ENCODE measurements at regions not wholly inside any gene's neighbourhood (a gene's known extent, or its start where the extent isn't known, plus 50 kb on each side); places are given as distances from the start of the nearest gene placed in this dataset.

DNA sequence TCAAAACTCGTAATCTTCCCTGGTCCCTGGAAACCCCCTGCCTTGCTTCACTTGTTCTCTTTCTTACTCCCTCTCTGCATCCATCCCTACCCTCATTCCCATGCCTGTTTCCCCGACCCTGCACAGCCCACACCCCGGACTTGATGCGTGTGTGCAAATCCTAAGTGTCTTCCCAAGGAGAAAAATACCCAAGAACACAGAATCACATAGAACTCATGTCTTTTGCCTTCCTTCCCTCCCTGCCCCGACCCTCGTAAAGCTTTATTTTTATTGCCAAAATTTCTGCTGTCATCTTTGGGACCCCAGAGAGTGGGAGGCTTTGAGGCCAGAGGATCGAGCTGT, 169.6 kb upstream of the PMEPA1 start:
- intact Hi-C loops (cut with micrococcal nuclease): no loop called here
- no peak overlapping the region for H3K4me3 Mint-ChIP-seq
- no peak for DNase-seq (ENCODE audit: low spot score)
- H3K27me3 Mint-ChIP-seq (ENCODE audit: insufficient read depth): no peaks in the 10 kb centered on the region
- no peaks in the 10 kb centered on the region for H3K36me3 Mint-ChIP-seq (ENCODE audit: low read depth)
- H3K4me1 Mint-ChIP-seq (ENCODE audit: low read depth): no peaks in the 10 kb centered on the region
- no peaks in the 10 kb centered on the region for H3K9me3 Mint-ChIP-seq
- no peak overlapping the region for H3K27ac Mint-ChIP-seq

DNA sequence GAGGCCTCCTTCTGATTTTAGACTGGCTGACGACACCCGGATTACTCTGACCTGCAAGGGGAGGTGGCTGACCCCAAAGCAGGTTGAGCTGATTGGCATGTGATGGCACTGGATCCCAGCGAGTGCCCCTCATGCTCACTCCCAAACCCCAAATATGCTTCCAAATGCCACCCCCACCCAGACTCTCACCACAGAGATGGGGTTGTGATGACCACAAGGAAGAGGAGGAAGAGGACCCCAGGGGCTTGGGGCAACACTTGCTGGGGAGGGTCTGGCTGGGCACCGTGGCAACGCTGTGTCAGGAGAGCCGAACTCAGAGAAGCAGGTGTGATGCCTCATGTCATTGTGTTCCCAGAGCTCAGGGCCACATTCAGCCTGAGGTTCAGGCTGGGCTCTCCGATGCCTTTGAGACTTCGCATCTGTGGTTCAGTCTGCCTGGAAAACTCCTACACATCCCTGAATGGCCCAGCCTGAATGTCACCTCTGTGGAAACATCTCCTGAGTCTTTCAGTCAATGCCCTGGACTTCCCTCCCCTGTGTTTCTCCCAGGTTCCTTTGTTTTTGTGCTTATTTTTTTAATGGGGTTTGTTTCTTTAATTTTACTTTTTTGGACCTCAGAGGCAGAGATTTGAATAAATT, 169.1 kb upstream of the PMEPA1 start:
- no peak overlapping the region for H3K4me3 Mint-ChIP-seq
- no peak for DNase-seq (ENCODE audit: low spot score)
- no peaks in the 10 kb centered on the region for H3K36me3 Mint-ChIP-seq (ENCODE audit: low read depth)
- H3K27ac Mint-ChIP-seq: no peak overlapping the region
- H3K27me3 Mint-ChIP-seq (ENCODE audit: insufficient read depth): no peaks in the 10 kb centered on the region
- no peaks in the 10 kb centered on the region for H3K4me1 Mint-ChIP-seq (ENCODE audit: low read depth)
- no peaks in the 10 kb centered on the region for H3K9me3 Mint-ChIP-seq
- intact Hi-C loops (cut with micrococcal nuclease): no loop called here

DNA sequence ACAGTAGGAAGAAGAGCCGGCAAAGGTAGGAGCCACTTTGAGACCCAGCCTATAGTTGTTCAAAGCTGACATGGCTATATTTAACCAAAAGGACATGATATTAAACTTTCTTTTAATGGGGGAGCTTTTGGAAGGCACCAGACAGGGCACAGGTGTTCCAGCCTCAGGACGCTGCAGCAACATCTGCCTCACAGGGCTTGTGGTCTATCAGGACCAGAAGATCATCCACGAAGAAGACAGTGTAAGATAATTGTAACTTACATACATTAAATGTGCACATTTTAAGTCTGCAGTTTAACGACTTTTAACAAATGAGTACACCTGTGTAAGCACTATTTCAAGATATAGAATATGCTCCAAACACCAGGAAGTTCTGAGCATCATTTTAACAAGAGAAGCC, 168.2 kb upstream of the PMEPA1 start:
- H3K36me3 Mint-ChIP-seq (ENCODE audit: low read depth): no peaks in the 10 kb centered on the region
- no peaks in the 10 kb centered on the region for H3K4me1 Mint-ChIP-seq (ENCODE audit: low read depth)
- no peak overlapping the region for H3K4me3 Mint-ChIP-seq
- DNase-seq (ENCODE audit: low spot score): no peak
- no peak overlapping the region for H3K27ac Mint-ChIP-seq
- no peaks in the 10 kb centered on the region for H3K27me3 Mint-ChIP-seq (ENCODE audit: insufficient read depth)
- intact Hi-C loops (cut with micrococcal nuclease): no loop called here
- no peaks in the 10 kb centered on the region for H3K9me3 Mint-ChIP-seq

DNA sequence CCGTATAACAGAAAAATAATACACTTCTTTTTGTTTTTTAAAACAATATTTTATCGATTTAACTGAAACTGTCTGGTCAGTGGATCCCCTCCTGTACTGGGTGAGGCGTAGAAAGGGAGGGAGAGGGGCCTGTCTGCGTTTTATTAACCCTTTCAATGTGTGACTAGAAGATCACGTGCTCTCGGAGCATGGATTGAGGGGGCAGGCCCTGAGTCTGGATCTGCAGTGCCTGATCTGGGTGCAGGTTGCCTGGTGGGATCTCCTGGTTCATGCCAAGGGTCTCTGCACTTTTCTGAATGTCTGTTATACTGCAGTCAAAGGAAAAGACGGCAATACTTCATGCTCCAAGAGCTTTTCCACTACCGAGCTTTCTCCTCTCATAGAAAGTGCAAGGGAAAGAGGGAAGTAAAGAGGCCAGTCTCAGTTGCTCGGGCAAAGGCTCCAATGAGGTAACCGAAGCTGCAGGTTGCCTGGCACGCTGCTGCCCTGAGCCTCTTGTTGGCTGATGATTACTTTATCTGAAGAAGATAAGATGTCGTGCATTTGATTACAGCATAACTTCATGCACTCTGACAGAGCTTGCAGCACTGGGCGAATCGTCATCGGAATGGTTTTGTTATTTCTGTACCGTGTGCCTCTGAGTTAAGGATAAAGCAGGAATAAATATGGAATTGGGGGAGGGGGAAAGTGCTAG, 167.5 kb upstream of the PMEPA1 start:
- no peak for DNase-seq (ENCODE audit: low spot score)
- Mint-ChIP-seq H3K27ac (no peak overlapping the region), H3K9me3 (no peaks in the 10 kb centered on the region), H3K36me3 (ENCODE audit: low read depth) (no peaks in the 10 kb centered on the region), H3K27me3 (ENCODE audit: insufficient read depth) (no peaks in the 10 kb centered on the region), H3K4me3 (no peak overlapping the region), H3K4me1 (ENCODE audit: low read depth) (no peaks in the 10 kb centered on the region)
- intact Hi-C loops (cut with micrococcal nuclease): no loop called here

DNA sequence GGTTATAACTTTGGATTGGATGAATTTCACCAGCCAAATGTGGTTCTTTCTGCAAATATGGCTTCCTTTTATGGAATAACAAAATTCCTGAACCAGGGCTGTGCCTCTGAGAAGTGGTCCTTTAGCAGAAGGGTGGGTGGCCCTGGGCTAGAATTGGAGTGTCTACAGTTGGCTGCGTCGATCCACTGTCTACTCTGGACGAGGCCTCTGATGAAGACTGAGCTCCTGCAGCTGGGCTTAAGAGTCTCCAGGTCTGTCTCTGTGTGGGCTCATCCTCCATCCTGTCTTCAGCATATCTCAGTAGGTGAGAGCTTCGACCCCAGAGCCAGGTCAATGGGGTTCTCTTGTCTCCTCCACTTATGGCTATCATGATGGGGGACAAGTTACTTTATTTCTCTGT, 166.3 kb upstream of the PMEPA1 start:
- intact Hi-C loops (cut with micrococcal nuclease): no loop called here
- H3K36me3 Mint-ChIP-seq (ENCODE audit: low read depth): no peaks in the 10 kb centered on the region
- no peak for DNase-seq (ENCODE audit: low spot score)

DNA sequence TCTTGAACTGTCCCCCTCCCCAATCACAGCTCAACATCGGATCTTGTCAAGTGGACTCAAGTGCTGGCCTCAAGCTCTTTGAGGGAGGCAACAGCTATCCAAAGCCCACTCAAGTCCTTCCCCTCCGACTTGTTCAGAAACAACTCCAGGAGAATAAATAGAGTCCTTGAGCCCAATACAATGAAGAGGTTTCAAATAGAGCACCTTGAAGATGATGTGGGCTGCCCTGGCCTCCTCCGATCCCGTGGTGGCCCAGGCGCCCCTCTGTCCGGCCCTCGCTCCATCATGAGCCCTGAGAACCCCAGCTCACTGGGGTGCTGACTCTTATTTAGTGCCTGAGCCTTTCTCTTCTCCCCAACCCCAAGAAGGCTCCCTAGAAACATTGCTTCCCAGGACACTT, 164.3 kb upstream of the PMEPA1 start:
- intact Hi-C loops (cut with micrococcal nuclease): no loop called here
- no peak for DNase-seq (ENCODE audit: low spot score)
- Mint-ChIP-seq H3K4me1 (ENCODE audit: low read depth) (no peaks in the 10 kb centered on the region), H3K4me3 (no peak overlapping the region), H3K9me3 (no peaks in the 10 kb centered on the region), H3K36me3 (ENCODE audit: low read depth) (no peaks in the 10 kb centered on the region), H3K27ac (no peak overlapping the region), H3K27me3 (ENCODE audit: insufficient read depth) (no peaks in the 10 kb centered on the region)

More for the DNA sequence above, 166.3 kb upstream of the PMEPA1 start:
- Mint-ChIP-seq H3K27ac (no peak overlapping the region), H3K27me3 (ENCODE audit: insufficient read depth) (no peaks in the 10 kb centered on the region), H3K4me1 (ENCODE audit: low read depth) (no peaks in the 10 kb centered on the region), H3K9me3 (no peaks in the 10 kb centered on the region), H3K4me3 (no peak overlapping the region)

DNA sequence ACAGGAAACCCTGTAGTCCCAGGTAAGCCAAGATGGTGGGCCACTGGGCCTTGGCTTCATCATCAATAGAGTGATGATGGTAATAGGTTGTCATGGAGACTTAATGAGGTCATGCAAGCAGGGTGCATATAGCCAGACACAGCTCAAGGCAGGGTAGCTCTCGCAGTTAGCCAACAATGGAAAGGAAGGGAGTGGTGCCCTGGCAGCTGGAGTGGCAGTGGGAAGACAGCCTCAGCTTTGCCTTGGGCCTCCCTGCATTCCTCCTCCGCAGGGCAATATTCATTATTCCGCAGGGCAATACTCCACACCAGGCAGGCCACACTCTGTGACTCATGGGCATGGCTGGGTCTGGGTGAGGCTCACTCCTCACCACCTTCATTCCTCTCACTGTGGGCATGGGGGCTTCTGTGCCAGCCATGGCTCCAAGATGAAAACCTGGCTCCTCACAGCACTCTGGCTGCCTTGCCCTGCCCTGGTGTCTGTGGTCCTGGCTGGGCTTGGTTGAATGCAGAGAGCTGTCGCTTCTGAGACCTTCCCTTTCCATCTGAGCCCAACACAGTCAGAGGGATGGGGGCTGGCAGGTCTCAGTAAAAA, 163.1 kb upstream of the PMEPA1 start:
- Mint-ChIP-seq H3K27me3 (ENCODE audit: insufficient read depth) (no peaks in the 10 kb centered on the region), H3K4me1 (ENCODE audit: low read depth) (no peaks in the 10 kb centered on the region), H3K9me3 (no peaks in the 10 kb centered on the region), H3K4me3 (no peak overlapping the region), H3K27ac (no peak overlapping the region), H3K36me3 (ENCODE audit: low read depth) (no peaks in the 10 kb centered on the region)
- intact Hi-C loops (cut with micrococcal nuclease): no loop called here
- no peak for DNase-seq (ENCODE audit: low spot score)

DNA sequence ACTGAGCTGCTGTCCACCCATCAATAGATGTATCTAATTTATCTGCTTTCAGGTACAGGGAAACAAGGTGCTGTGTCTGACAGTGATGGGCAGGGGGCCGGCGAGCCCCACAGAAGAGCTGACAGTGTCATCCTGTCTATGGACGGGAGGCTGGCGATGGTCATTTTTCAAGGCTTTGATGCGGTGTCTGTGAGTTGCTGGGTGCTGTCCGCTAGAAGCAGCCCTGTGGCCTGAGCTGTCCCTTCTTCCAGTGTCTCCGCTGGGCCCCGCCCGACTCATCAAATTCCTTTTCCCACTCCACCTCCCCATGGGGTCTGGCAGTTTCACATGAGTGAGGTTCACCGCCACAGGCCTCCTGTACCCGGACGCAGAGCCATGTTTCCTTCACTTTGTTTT, 161.4 kb upstream of the PMEPA1 start:
- no peak overlapping the region for H3K27ac Mint-ChIP-seq
- H3K27me3 Mint-ChIP-seq (ENCODE audit: insufficient read depth): peaks cover under 1% of the 10 kb centered on the region
- intact Hi-C loops (cut with micrococcal nuclease): no loop called here
- H3K4me1 Mint-ChIP-seq (ENCODE audit: low read depth): no peaks in the 10 kb centered on the region
- no peaks in the 10 kb centered on the region for H3K9me3 Mint-ChIP-seq
- no peaks in the 10 kb centered on the region for H3K36me3 Mint-ChIP-seq (ENCODE audit: low read depth)
- DNase-seq (ENCODE audit: low spot score): no peak
- H3K4me3 Mint-ChIP-seq: no peak overlapping the region

DNA sequence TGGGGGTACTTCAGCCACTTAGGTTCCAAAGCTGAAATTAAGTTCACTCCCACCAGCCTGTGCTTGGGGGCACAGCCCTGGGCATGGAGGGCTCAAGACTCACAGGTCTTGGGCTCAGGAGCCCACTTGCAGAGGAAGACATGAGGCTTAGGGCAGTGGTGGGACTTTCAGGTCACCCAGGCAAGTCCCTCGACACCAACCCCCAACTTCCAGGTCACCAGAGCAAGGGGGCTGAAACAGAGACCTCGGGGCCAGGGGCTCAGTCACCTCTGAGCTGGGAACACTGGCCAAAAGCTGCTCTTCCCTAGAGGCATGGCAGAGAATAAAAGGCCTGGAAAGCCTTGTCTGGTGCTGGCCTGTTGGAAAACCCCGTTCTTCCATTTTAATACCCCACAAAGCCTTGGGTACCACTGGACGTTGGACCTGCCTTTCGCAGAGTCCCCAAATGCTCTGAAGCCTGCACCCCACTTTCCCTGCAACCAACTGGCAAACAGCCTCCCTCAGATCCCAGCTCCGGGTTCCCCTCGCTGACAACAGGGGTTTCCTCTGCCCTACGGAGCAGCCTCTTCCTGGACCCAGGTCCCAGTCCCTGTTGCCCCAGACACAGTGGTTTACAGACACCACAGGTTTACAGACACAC, 160.9 kb upstream of the PMEPA1 start:
- intact Hi-C loops (cut with micrococcal nuclease): no loop called here

DNA sequence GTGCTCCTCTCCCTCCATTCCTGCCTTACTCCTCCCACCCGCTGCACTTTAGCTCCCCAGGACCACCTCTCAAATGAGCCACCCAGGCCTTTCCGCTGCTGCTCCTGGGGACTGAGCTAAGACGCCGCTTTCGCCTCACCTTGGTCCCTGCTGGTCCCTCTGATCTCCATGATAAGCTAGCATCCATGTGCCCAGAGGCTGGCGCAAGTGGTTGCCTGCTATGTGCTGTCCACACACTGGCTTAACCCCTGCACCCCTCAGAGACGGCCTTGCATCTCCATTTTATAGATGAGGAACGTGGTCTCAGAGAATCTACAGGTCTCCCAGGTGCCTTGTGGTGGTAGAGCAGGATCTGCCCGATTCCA, 160.1 kb upstream of the PMEPA1 start:
- no peaks in the 10 kb centered on the region for H3K9me3 Mint-ChIP-seq
- peaks cover 5% of the 10 kb centered on the region for H3K27me3 Mint-ChIP-seq (ENCODE audit: insufficient read depth)
- no peaks in the 10 kb centered on the region for H3K36me3 Mint-ChIP-seq (ENCODE audit: low read depth)
- intact Hi-C loops (cut with micrococcal nuclease): no loop called here
- H3K4me3 Mint-ChIP-seq: no peak overlapping the region
- no peak for DNase-seq (ENCODE audit: low spot score)
- H3K27ac Mint-ChIP-seq: no peak overlapping the region
- H3K4me1 Mint-ChIP-seq (ENCODE audit: low read depth): no peaks in the 10 kb centered on the region

More for the DNA sequence above, 160.9 kb upstream of the PMEPA1 start:
- Mint-ChIP-seq H3K27ac (no peak overlapping the region), H3K4me1 (ENCODE audit: low read depth) (no peaks in the 10 kb centered on the region), H3K27me3 (ENCODE audit: insufficient read depth) (peaks cover 3% of the 10 kb centered on the region), H3K4me3 (no peak overlapping the region), H3K9me3 (no peaks in the 10 kb centered on the region), H3K36me3 (ENCODE audit: low read depth) (no peaks in the 10 kb centered on the region)
- DNase-seq (ENCODE audit: low spot score): no peak

DNA sequence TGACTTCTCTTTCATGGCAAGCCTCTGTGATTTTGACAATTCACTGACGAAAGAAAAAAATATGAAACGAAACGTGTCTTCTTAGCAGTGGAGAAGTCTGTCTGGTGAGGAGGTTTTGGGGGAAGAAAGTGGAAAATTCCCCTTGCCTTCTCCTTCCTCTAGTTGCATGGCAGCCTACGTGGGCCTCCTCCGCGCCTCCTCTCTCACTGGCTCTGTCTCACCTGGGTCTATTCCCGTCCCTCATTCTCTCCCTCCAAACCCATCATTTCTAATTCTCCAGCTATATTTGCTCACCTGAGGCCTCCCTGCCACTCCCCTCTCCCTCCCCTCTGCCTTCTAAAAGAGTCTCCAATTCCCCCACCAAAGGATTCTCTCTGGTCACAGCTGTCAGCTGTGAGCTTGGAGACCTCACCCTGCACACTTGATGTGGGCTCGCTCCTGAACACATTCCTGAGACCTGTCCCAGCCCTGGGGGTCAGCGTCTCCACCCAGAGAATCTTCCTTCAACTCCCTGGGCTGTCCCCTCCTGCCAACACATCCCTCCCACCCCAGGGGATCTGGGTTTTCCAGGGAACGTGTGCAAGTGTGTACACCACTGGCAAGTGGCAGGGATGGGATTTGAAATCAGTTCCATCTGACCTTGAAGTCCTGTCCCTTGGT, 159.6 kb upstream of the PMEPA1 start:
- H3K4me3 Mint-ChIP-seq: no peak overlapping the region
- no peaks in the 10 kb centered on the region for H3K9me3 Mint-ChIP-seq
- H3K27ac Mint-ChIP-seq: no peak overlapping the region
- no peak for DNase-seq (ENCODE audit: low spot score)
- peaks cover 7% of the 10 kb centered on the region for H3K27me3 Mint-ChIP-seq (ENCODE audit: insufficient read depth)
- no peaks in the 10 kb centered on the region for H3K36me3 Mint-ChIP-seq (ENCODE audit: low read depth)
- intact Hi-C loops (cut with micrococcal nuclease): no loop called here
- no peaks in the 10 kb centered on the region for H3K4me1 Mint-ChIP-seq (ENCODE audit: low read depth)

DNA sequence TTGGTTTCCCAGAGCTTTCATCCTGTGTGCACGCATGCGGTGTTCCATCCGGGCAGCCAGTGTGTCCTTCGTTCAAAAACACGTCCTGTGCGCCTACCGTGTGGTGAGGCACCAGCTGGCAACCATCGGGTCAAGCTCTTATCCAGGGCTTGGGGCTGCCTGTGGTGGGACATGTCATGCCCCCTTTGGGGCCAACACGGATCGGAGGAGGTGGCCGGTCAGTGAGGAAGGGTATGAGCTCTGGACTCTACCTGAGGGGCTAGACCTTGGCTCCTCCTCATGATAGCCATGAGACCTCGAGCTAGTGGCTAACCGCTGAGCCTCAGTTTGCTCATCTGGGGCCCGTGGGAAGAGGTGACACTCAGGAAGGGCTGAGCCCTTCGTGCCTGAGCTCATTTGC, 158.5 kb upstream of the PMEPA1 start:
- no peak overlapping the region for H3K4me3 Mint-ChIP-seq
- H3K27me3 Mint-ChIP-seq (ENCODE audit: insufficient read depth): peaks cover 11% of the 10 kb centered on the region
- H3K36me3 Mint-ChIP-seq (ENCODE audit: low read depth): no peaks in the 10 kb centered on the region
- H3K27ac Mint-ChIP-seq: no peak overlapping the region
- H3K9me3 Mint-ChIP-seq: no peaks in the 10 kb centered on the region
- no peaks in the 10 kb centered on the region for H3K4me1 Mint-ChIP-seq (ENCODE audit: low read depth)
- no peak for DNase-seq (ENCODE audit: low spot score)
- intact Hi-C loops (cut with micrococcal nuclease): no loop called here

DNA sequence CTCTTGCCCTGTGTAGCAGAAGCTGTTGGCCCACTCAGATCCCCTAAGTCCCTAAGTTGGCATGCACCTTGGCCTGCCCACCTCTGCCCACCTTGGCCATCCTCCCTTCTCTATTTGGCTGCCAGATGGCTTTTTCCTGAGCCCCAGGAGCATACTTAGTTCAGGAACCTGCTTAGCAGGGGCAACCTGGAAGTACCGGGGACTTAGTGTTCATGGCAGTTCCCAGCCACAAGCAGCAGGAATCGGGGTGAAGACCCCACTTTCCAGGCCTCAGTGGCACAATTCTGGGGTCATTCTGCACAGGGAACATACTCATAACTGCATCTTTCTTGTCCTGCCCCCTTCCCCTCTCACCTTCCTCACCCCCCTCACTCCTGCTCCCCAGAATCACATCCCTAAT, 158.0 kb upstream of the PMEPA1 start:
- H3K9me3 Mint-ChIP-seq: no peaks in the 10 kb centered on the region
- H3K4me1 Mint-ChIP-seq (ENCODE audit: low read depth): no peaks in the 10 kb centered on the region
- no peak overlapping the region for H3K27ac Mint-ChIP-seq
- no peak for DNase-seq (ENCODE audit: low spot score)
- intact Hi-C loops (cut with micrococcal nuclease): no loop called here
- H3K27me3 Mint-ChIP-seq (ENCODE audit: insufficient read depth): peaks cover 11% of the 10 kb centered on the region
- H3K4me3 Mint-ChIP-seq: no peak overlapping the region
- H3K36me3 Mint-ChIP-seq (ENCODE audit: low read depth): no peaks in the 10 kb centered on the region
